OCI-LY1 (cell line): ENCODE measurements at regions not wholly inside any gene's neighbourhood (a gene's known extent, or its start where the extent isn't known, plus 50 kb on each side); places are given as distances from the start of the nearest gene placed in this dataset.

Source experiments
- CTCF ChIP-seq: fragments of 200-600 bp; sonication (generic), shearing (Covaris generic); IDR thresholded peaks from 2 replicates; pipeline ENCODE4 v1.5.1; 2017; ENCODE audit warnings: mild to moderate bottlenecking, antibody characterized with exemption, low read length, moderate library complexity, mixed read lengths
- EZH2 ChIP-seq: fragments of 200-600 bp; sonication (generic), shearing (Covaris generic); IDR thresholded peaks from 2 replicates; pipeline ENCODE4 v1.8.0; 2017; ENCODE audit warnings: borderline replicate concordance, mixed run types, mild to moderate bottlenecking, antibody characterized with exemption, low read length, moderate library complexity, mixed read lengths

- TF ChIP-seq CTCF (no peak), EZH2 (no peak)
Measured at GRCh38 chr10:101282947-101283346, 53.7 kb upstream of the LBX1 start.
